CD14-positive monocyte (primary cell): ENCODE measurements at regions not wholly inside any gene's neighbourhood (a gene's known extent, or its start where the extent isn't known, plus 50 kb on each side); places are given as distances from the start of the nearest gene placed in this dataset.

Source experiments
- DNase-seq, 3 donors: peaks; one replicate each; pipeline ENCODE4 v3.0.0-alpha.2; 2011 to 2022
- H2AFZ ChIP-seq: 2 replicates; pipeline ENCODE4 v1.6.0; 2012; ENCODE audit warnings: mild to moderate bottlenecking, low read depth, low read length, inconsistent platforms; ENCODE audit not compliant: insufficient read depth, poor library complexity, severe bottlenecking
- H3K27ac ChIP-seq, 2 donors: 1 replicate in 1 of 2; 2 replicates in 1 of 2; pipeline ENCODE4 v1.5.1; 2012 to 2013; ENCODE audit warnings: low read length in 2 of 2, control low read depth in 1 of 2, inconsistent platforms in 1 of 2, low read depth in 1 of 2, mild to moderate bottlenecking in 1 of 2
- H3K27me3 ChIP-seq, 2 donors: one replicate each; pipeline versions ENCODE4 v1.6.0 to v1.6.1; 2011 to 2013; ENCODE audit warnings: low read length in 2 of 2; ENCODE audit not compliant: control insufficient read depth in 2 of 2, insufficient read depth in 2 of 2
- H3K36me3 ChIP-seq, 2 donors: replicated peaks in 1 of 2; 1 replicate in 1 of 2; 2 replicates in 1 of 2; pipeline versions ENCODE4 v1.5.1 to v1.6.1; 2012 to 2013; ENCODE audit warnings: low read length in 2 of 2, control low read depth in 1 of 2, inconsistent platforms in 1 of 2, mild to moderate bottlenecking in 1 of 2; ENCODE audit not compliant: insufficient read depth in 2 of 2, control insufficient read depth in 1 of 2
- H3K4me1 ChIP-seq, 2 donors: 1 replicate in 1 of 2; 2 replicates in 1 of 2; pipeline versions ENCODE4 v1.5.1 to v1.6.1; 2012 to 2013; ENCODE audit warnings: low read length in 2 of 2, control low read depth in 1 of 2, inconsistent platforms in 1 of 2, mild to moderate bottlenecking in 1 of 2, moderate library complexity in 1 of 2; ENCODE audit not compliant: insufficient read depth in 2 of 2, control insufficient read depth in 1 of 2
- H3K4me2 ChIP-seq: replicated peaks from 2 replicates; pipeline ENCODE3; 2012; ENCODE audit warnings: low read length, moderate library complexity, mild to moderate bottlenecking; ENCODE audit not compliant: poor library complexity, severe bottlenecking; ENCODE audit errors: extremely low read depth
- H3K4me3 ChIP-seq, 3 experiments: fragments of 200-600 bp in 1 of 3; sonication (generic) in 1 of 3; replicated peaks in 1 of 3; 1 replicate in 2 of 3; 2 replicates in 1 of 3; pipeline ENCODE4 v1.5.1; 2011 to 2013; ENCODE audit warnings: low read length in 3 of 3, mild to moderate bottlenecking in 3 of 3, control low read depth in 2 of 3, low read depth in 2 of 3, inconsistent platforms in 1 of 3, moderate library complexity in 1 of 3
- H3K79me2 ChIP-seq: 2 replicates; pipeline ENCODE4 v1.6.0; 2012; ENCODE audit warnings: mild to moderate bottlenecking, control low read depth, inconsistent platforms, low read length, moderate library complexity; ENCODE audit not compliant: insufficient read depth
- H3K9ac ChIP-seq: 2 replicates; pipeline ENCODE4 v1.6.0; 2017; ENCODE audit warnings: low read length, mild to moderate bottlenecking; ENCODE audit not compliant: insufficient read depth, poor library complexity, severe bottlenecking
- H3K9me3 ChIP-seq, 2 donors: replicated peaks in 1 of 2; 1 replicate in 1 of 2; 2 replicates in 1 of 2; pipeline versions ENCODE4 v1.5.1 to v1.6.1; 2012 to 2013; ENCODE audit warnings: low read length in 2 of 2, control low read depth in 1 of 2; ENCODE audit not compliant: control insufficient read depth in 1 of 2, insufficient read depth in 1 of 2
- H4K20me1 ChIP-seq: 2 replicates; pipeline ENCODE4 v1.6.0; 2012; ENCODE audit warnings: mild to moderate bottlenecking, low read length, control low read depth, moderate library complexity; ENCODE audit not compliant: insufficient read depth
- H3K27ac Mint-ChIP-seq, 7 donors: one replicate each; pipeline ENCODE4 v1.8.0; 2020; ENCODE audit warnings: mild to moderate bottlenecking in 7 of 7, mixed read lengths in 7 of 7, moderate library complexity in 6 of 7, inconsistent platforms in 2 of 7
- H3K27me3 Mint-ChIP-seq, 3 donors: one replicate each; pipeline ENCODE4 v1.8.0; 2021 to 2022; ENCODE audit warnings: low read depth in 3 of 3, mild to moderate bottlenecking in 3 of 3, mixed read lengths in 3 of 3, moderate library complexity in 3 of 3, inconsistent platforms in 1 of 3
- H3K36me3 Mint-ChIP-seq, 2 donors: one replicate each; pipeline ENCODE4 v1.8.0; 2020; ENCODE audit warnings: mixed read lengths in 2 of 2, inconsistent platforms in 1 of 2, mild to moderate bottlenecking in 1 of 2
- H3K4me1 Mint-ChIP-seq: one replicate; pipeline ENCODE4 v1.8.0; 2020; ENCODE audit warnings: mild to moderate bottlenecking, mixed read lengths
- H3K4me3 Mint-ChIP-seq, 2 donors: one replicate each; pipeline ENCODE4 v1.8.0; 2020; ENCODE audit warnings: mild to moderate bottlenecking in 2 of 2, mixed read lengths in 2 of 2, moderate library complexity in 1 of 2
- H3K9me3 Mint-ChIP-seq, 7 donors: one replicate each; pipeline ENCODE4 v1.8.0; 2020 to 2022; ENCODE audit warnings: mixed read lengths in 7 of 7, mild to moderate bottlenecking in 6 of 7, moderate library complexity in 6 of 7, inconsistent platforms in 2 of 7
- CTCF ChIP-seq: fragments of 200-600 bp; IDR thresholded peaks from one replicate; pipeline ENCODE4 v1.8.0; 2022; ENCODE audit warnings: antibody characterized with exemption, mild to moderate bottlenecking
- WGBS: methylation state at CpG from one replicate; pipeline ENCODE4 v1.1.5; 2013; ENCODE audit warnings: missing lambda C conversion rate; ENCODE audit not compliant: insufficient coverage; 5-methylcytosine and 5-hydroxymethylcytosine counted together
- intact Hi-C, 2 donors: fragments of 100-400 bp; cut with micrococcal nuclease; formaldehyde crosslinking; loops; one replicate each; pipeline versions ENCODE4 v1.15.0 to v1.15.1; 2023

- Mint-ChIP-seq H3K4me3 (no peak overlapping the region), H3K27ac (no peak overlapping the region), H3K4me1 (no peaks in the 10 kb centered on the region), H3K27me3 (peaks cover 0 to 3% (median 0%) of the 10 kb centered on the region in 3 donors), H3K36me3 (no peaks in the 10 kb centered on the region), H3K9me3 (peaks cover 2 to 13% (median 5%) of the 10 kb centered on the region in 7 donors)
- peaks cover 0 to 15% of the 10 kb centered on the region in 2 donors for H3K9me3 ChIP-seq
- no peak overlapping the region for H3K27ac ChIP-seq
- no peaks in the 10 kb centered on the region for H3K79me2 ChIP-seq
- no peak overlapping the region for H3K4me2 ChIP-seq
- WGBS, result 89% methylated on average over 1 of the region's 2 CpGs
- no peaks in the 10 kb centered on the region for H4K20me1 ChIP-seq
- H3K36me3 ChIP-seq, result no peaks in the 10 kb centered on the region
- no peak overlapping the region for H3K4me3 ChIP-seq
- H3K9ac ChIP-seq, result no peak overlapping the region
- intact Hi-C loops, result no loop called here
- DNase-seq, result no peak
- no peak overlapping the region for H2AFZ ChIP-seq
- H3K4me1 ChIP-seq, result no peaks in the 10 kb centered on the region
- TF ChIP-seq CTCF, result no peak
- H3K27me3 ChIP-seq, result no peaks in the 10 kb centered on the region
Measured at GRCh38 chr3:79947957-79948356, 180.2 kb upstream of the ROBO1 start.

GRCh38 chr3:79947469-79947868 is 179.7 kb upstream of the ROBO1 start:
- intact Hi-C loops, result no loop called here
- no peak for TF ChIP-seq CTCF

More at GRCh38 chr3:79947469-79947868, 179.7 kb upstream of the ROBO1 start:
- no peaks in the 10 kb centered on the region for H3K4me1 Mint-ChIP-seq
- Histone ChIP-seq H4K20me1 (no peaks in the 10 kb centered on the region), H3K27ac (no peak overlapping the region), H2AFZ (no peak overlapping the region), H3K9ac (no peak overlapping the region), H3K27me3 (no peaks in the 10 kb centered on the region), H3K79me2 (no peaks in the 10 kb centered on the region), H3K4me3 (no peak overlapping the region), H3K9me3 (peaks cover 0 to 15% of the 10 kb centered on the region in 2 donors), H3K36me3 (no peaks in the 10 kb centered on the region), H3K4me2 (no peak overlapping the region), H3K4me1 (no peaks in the 10 kb centered on the region)
- WGBS, result no CpG with 5 or more reads among the region's 1 CpG
- H3K27me3 Mint-ChIP-seq, result peaks cover 0 to 3% (median 0%) of the 10 kb centered on the region in 3 donors
- peaks cover 2 to 11% (median 5%) of the 10 kb centered on the region in 7 donors for H3K9me3 Mint-ChIP-seq
- DNase-seq, result no peak
- no peak overlapping the region for H3K4me3 Mint-ChIP-seq
- no peaks in the 10 kb centered on the region for H3K36me3 Mint-ChIP-seq
- no peak overlapping the region for H3K27ac Mint-ChIP-seq
